H1 (cell line): ENCODE measurements at regions not wholly inside any gene's neighbourhood (a gene's known extent, or its start where the extent isn't known, plus 50 kb on each side); places are given as distances from the start of the nearest gene placed in this dataset.
A peak's percentile ranks its signal among the peaks of the same experiment; 100 is the strongest.

Source experiments
- CTCF ChIA-PET: fragments of 300-600 bp; sonication (Branson Sonifier 250); formaldehyde crosslinking; loops from one replicate; lab custom pipeline; 2021; ENCODE audit not compliant: partially characterized antibody; lab: Charles Lee
- POLR2A ChIA-PET: fragments of 300-600 bp; sonication (Branson Sonifier 250); formaldehyde crosslinking; loops from one replicate; lab custom pipeline; 2021; ENCODE audit warnings: inconsistent platforms; ENCODE audit not compliant: partially characterized antibody; lab: Charles Lee
- DNase-seq, 2 experiments: peaks; one replicate each; pipeline versions ENCODE4 v3.0.0 to v3.0.0-alpha.2; 2010 to 2022; ENCODE audit warnings: low spot score in 2 of 2, low read depth in 1 of 2, mixed read lengths in 1 of 2
- FAIRE-seq: peaks from 2 replicates; lab custom pipeline; 2011; peaks lifted over from hg19 to GRCh38; lab: Jason Lieb, UNC
- H2AFZ ChIP-seq: 2 replicates; pipeline ENCODE4 v1.8.1; 2012; ENCODE audit warnings: low read length, inconsistent platforms
- H2AK5ac ChIP-seq: 2 replicates; pipeline ENCODE4 v1.6.1; 2013; ENCODE audit warnings: low read depth, low read length
- H2BK120ac ChIP-seq: replicated peaks from 2 replicates; pipeline ENCODE3; 2013; ENCODE audit warnings: low read depth, low read length, inconsistent platforms
- H2BK12ac ChIP-seq: 2 replicates; pipeline ENCODE4 v1.6.1; 2013; ENCODE audit warnings: low read depth, low read length
- H2BK15ac ChIP-seq: 2 replicates; pipeline ENCODE4 v1.6.1; 2013; ENCODE audit warnings: low read length
- H2BK20ac ChIP-seq: 2 replicates; pipeline ENCODE4 v1.6.1; 2013; ENCODE audit warnings: low read length
- H2BK5ac ChIP-seq: 2 replicates; pipeline ENCODE4 v1.6.1; 2013; ENCODE audit warnings: low read depth, low read length
- H3K14ac ChIP-seq: 2 replicates; pipeline ENCODE4 v1.6.1; 2013; ENCODE audit warnings: inconsistent platforms; ENCODE audit not compliant: insufficient read length
- H3K18ac ChIP-seq: 2 replicates; pipeline ENCODE4 v1.6.1; 2013; ENCODE audit warnings: low read length; ENCODE audit errors: extremely low read depth
- H3K23ac ChIP-seq: 2 replicates; pipeline ENCODE4 v1.6.1; 2013; ENCODE audit warnings: inconsistent platforms; ENCODE audit not compliant: insufficient read length
- H3K23me2 ChIP-seq: 2 replicates; pipeline ENCODE4 v1.6.1; 2013; ENCODE audit warnings: low read depth, low read length
- H3K27ac ChIP-seq: 2 replicates; pipeline ENCODE4 v1.6.1; 2011; ENCODE audit warnings: low read depth, low read length, inconsistent platforms
- H3K27me3 ChIP-seq, 4 experiments: replicated peaks in 1 of 4; 1 replicate in 1 of 4; 2 replicates in 3 of 4; pipeline versions ENCODE4 v1.6.1 to v1.8.1; 2011 to 2013; ENCODE audit warnings: low read length in 3 of 4, mild to moderate bottlenecking in 3 of 4, inconsistent platforms in 2 of 4, mixed read lengths in 2 of 4, moderate library complexity in 1 of 4; ENCODE audit not compliant: control insufficient read depth in 3 of 4, insufficient read depth in 3 of 4; ENCODE audit errors: extremely low read depth in 1 of 4
- H3K36me3 ChIP-seq, 4 experiments: 2 replicates each; pipeline versions ENCODE4 v1.6.1 to v1.8.1; 2011 to 2013; ENCODE audit warnings: mild to moderate bottlenecking in 4 of 4, low read length in 3 of 4, moderate library complexity in 2 of 4, control low read depth in 1 of 4, inconsistent platforms in 1 of 4; ENCODE audit not compliant: insufficient read depth in 4 of 4, control insufficient read depth in 2 of 4
- H3K4ac ChIP-seq: replicated peaks from 2 replicates; pipeline ENCODE3; 2013; ENCODE audit warnings: low read length, low read depth, mixed read lengths, inconsistent platforms; ENCODE audit not compliant: insufficient read length
- H3K4me1 ChIP-seq, 4 experiments: replicated peaks in 1 of 4; 1 replicate in 1 of 4; 2 replicates in 3 of 4; pipeline versions ENCODE4 v1.6.1 to v1.8.1; 2011 to 2013; ENCODE audit warnings: low read length in 3 of 4, inconsistent platforms in 2 of 4, mixed read lengths in 1 of 4; ENCODE audit not compliant: insufficient read depth in 4 of 4, control insufficient read depth in 3 of 4
- H3K4me2 ChIP-seq, 2 experiments: 2 replicates each; pipeline versions ENCODE4 v1.6.1 to v1.8.1; 2011 to 2013; ENCODE audit warnings: low read depth in 2 of 2, low read length in 2 of 2, control low read depth in 1 of 2, inconsistent platforms in 1 of 2, mild to moderate bottlenecking in 1 of 2; ENCODE audit not compliant: insufficient read depth in 1 of 2
- H3K4me3 ChIP-seq, 4 experiments: fragments of 200-600, 300-600 bp in 1 of 4; sonication (generic), shearing (Covaris generic), sonication (Bioruptor Twin) in 1 of 4; 2 replicates each; pipeline versions ENCODE4 v1.5.1 to v1.8.1; 2011 to 2016; ENCODE audit warnings: low read length in 4 of 4, low read depth in 3 of 4, control low read depth in 2 of 4, inconsistent platforms in 2 of 4, mild to moderate bottlenecking in 2 of 4, mixed read lengths in 1 of 4, moderate library complexity in 1 of 4; ENCODE audit not compliant: insufficient read depth in 2 of 4; ENCODE audit errors: extremely low read depth in 1 of 4
- H3K56ac ChIP-seq: replicated peaks from 2 replicates; pipeline ENCODE3; 2013; ENCODE audit warnings: low read depth, mild to moderate bottlenecking, mixed read lengths, low read length, inconsistent platforms; ENCODE audit not compliant: insufficient read length
- H3K79me1 ChIP-seq: 2 replicates; pipeline ENCODE4 v1.6.1; 2013; ENCODE audit warnings: low read depth, low read length, control low read depth
- H3K79me2 ChIP-seq, 2 experiments: 2 replicates each; pipeline versions ENCODE4 v1.6.1 to v1.8.1; 2012 to 2013; ENCODE audit warnings: low read length in 2 of 2, mild to moderate bottlenecking in 2 of 2, inconsistent platforms in 1 of 2; ENCODE audit not compliant: insufficient read depth in 2 of 2, control insufficient read depth in 1 of 2
- H3K9ac ChIP-seq, 4 experiments: replicated peaks in 1 of 4; 1 replicate in 1 of 4; 2 replicates in 3 of 4; pipeline versions ENCODE4 v1.6.1 to v1.8.1; 2011 to 2013; ENCODE audit warnings: low read depth in 3 of 4, low read length in 3 of 4, control low read depth in 2 of 4, mild to moderate bottlenecking in 2 of 4, moderate library complexity in 2 of 4, inconsistent platforms in 1 of 4; ENCODE audit errors: extremely low read depth in 1 of 4
- H3K9me3 ChIP-seq, 2 experiments: 2 replicates each; pipeline versions ENCODE4 v1.6.1 to v1.8.1; 2012 to 2013; ENCODE audit warnings: mild to moderate bottlenecking in 2 of 2, moderate library complexity in 2 of 2, control low read depth in 1 of 2, inconsistent platforms in 1 of 2, low read depth in 1 of 2, low read length in 1 of 2, mixed read lengths in 1 of 2; ENCODE audit not compliant: insufficient read depth in 2 of 2
- H4K20me1 ChIP-seq, 2 experiments: replicated peaks in 1 of 2; 2 replicates each; pipeline versions ENCODE3 to v1.8.1; 2011 to 2013; ENCODE audit warnings: inconsistent platforms in 2 of 2, low read length in 2 of 2, mild to moderate bottlenecking in 1 of 2; ENCODE audit not compliant: insufficient read depth in 2 of 2, control insufficient read depth in 1 of 2
- H4K5ac ChIP-seq: 2 replicates; pipeline ENCODE4 v1.6.1; 2013; ENCODE audit warnings: low read length, low read depth, mixed read lengths, inconsistent platforms; ENCODE audit not compliant: insufficient read length
- H4K8ac ChIP-seq: 2 replicates; pipeline ENCODE4 v1.8.0; 2013; ENCODE audit warnings: mild to moderate bottlenecking, moderate library complexity, low read length, inconsistent platforms; ENCODE audit not compliant: insufficient read depth; ENCODE audit errors: extremely low read depth
- H4K91ac ChIP-seq: replicated peaks from 2 replicates; pipeline ENCODE3; 2013; ENCODE audit warnings: low read length, mixed read lengths, inconsistent platforms; ENCODE audit not compliant: insufficient read length
- CTBP2 ChIP-seq: IDR thresholded peaks from 2 replicates; pipeline ENCODE4 v1.7.0; 2011; ENCODE audit warnings: borderline replicate concordance, mild to moderate bottlenecking, moderate library complexity, mixed read lengths, low read length; ENCODE audit not compliant: insufficient read depth, insufficient read length
- EZH2 ChIP-seq: fragments of 200-600 bp; sonication (generic); IDR thresholded peaks from 2 replicates; pipeline ENCODE4 v1.7.1; 2012; ENCODE audit warnings: low read depth, mild to moderate bottlenecking, moderate library complexity, low read length, inconsistent platforms; ENCODE audit not compliant: severe bottlenecking
- JUN ChIP-seq: IDR thresholded peaks from 2 replicates; pipeline ENCODE4 v1.6.1; 2011; ENCODE audit warnings: low read depth, mild to moderate bottlenecking, improper control_type of control experiment, low read length
- JUND ChIP-seq: IDR thresholded peaks from 2 replicates; pipeline ENCODE4 v1.6.1; 2011; ENCODE audit warnings: mild to moderate bottlenecking, improper control_type of control experiment, low read length
- NANOG ChIP-seq: IDR thresholded peaks from 2 replicates; pipeline ENCODE4 v1.6.1; 2011; ENCODE audit warnings: low read length, low read depth, mild to moderate bottlenecking, inconsistent platforms; ENCODE audit not compliant: insufficient read depth, poor library complexity, severe bottlenecking
- RFX5 ChIP-seq: IDR thresholded peaks from 2 replicates; pipeline ENCODE4 v1.6.1; 2011; ENCODE audit warnings: low read depth, low read length, improper control_type of control experiment, borderline replicate concordance
- RXRA ChIP-seq: IDR thresholded peaks from 2 replicates; pipeline ENCODE4 v1.6.1; 2011; ENCODE audit warnings: low read depth, mild to moderate bottlenecking, low read length, moderate library complexity; ENCODE audit not compliant: insufficient read depth
- SP2 ChIP-seq: IDR thresholded peaks from 2 replicates; pipeline ENCODE4 v1.6.1; 2012; ENCODE audit warnings: mild to moderate bottlenecking, low read length, inconsistent platforms
- TAF1 ChIP-seq: IDR thresholded peaks from 2 replicates; pipeline ENCODE4 v1.6.1; 2011; ENCODE audit warnings: mild to moderate bottlenecking, low read depth, low read length
- TEAD4 ChIP-seq: IDR thresholded peaks from 2 replicates; pipeline ENCODE4 v1.6.1; 2012; ENCODE audit warnings: low read depth, low read length, inconsistent platforms, mixed read lengths
- WGBS, 2 experiments: shearing (Covaris generic) in 1 of 2; methylation state at CpG; one replicate each; pipeline versions ENCODE4 v1.1.6 to v1.1.7; 2013 to 2015; ENCODE audit warnings: low lambda C conversion rate in 2 of 2, mixed read lengths in 2 of 2, inconsistent platforms in 1 of 2, low coverage in 1 of 2, missing lambda C conversion rate in 1 of 2; ENCODE audit not compliant: insufficient replicate concordance in 2 of 2, insufficient coverage in 1 of 2, insufficient read length in 1 of 2; ENCODE audit errors: extremely low coverage in 1 of 2, missing lambda C conversion rate in 1 of 2; 5-methylcytosine and 5-hydroxymethylcytosine counted together
- TF ChIP-seq, protein P1 (sequence below): IDR thresholded peaks from 2 replicates; pipeline ENCODE4 v1.6.1; 2012; ENCODE audit warnings: inconsistent platforms

GRCh38 chr3:102079809-102080197, 230.5 kb downstream of the NFKBIZ start:
- H2BK20ac ChIP-seq = no peak overlapping the region
- no peak overlapping the region for H3K27ac ChIP-seq
- no peak overlapping the region for H2BK12ac ChIP-seq
- peaks cover 0 to 1% (median 0%) of the 10 kb centered on the region in 4 experiments; a peak in 1 of 7 replicates for H3K27me3 ChIP-seq
- peak overlapping the region; percentile 36; the same call in 1 of the 2 replicates for H2AFZ ChIP-seq
- FAIRE-seq = no peak
- WGBS, 2 experiments = 83% methylated on average over 2 of the region's 2 CpGs; no CpG with 5 or more reads in 1 of the 2 experiments
- H3K18ac ChIP-seq = no peak overlapping the region
- H4K20me1 ChIP-seq = no peaks in the 10 kb centered on the region
- no peak overlapping the region for H4K5ac ChIP-seq
- H3K79me1 ChIP-seq = no peaks in the 10 kb centered on the region
- no peak overlapping the region for H2AK5ac ChIP-seq
- H3K14ac ChIP-seq = no peak overlapping the region
- H3K4me2 ChIP-seq = no peak overlapping the region
- no peak overlapping the region for H3K23ac ChIP-seq
- ChIA-PET CTCF (interaction anchor here (1.2 kb wide), 1 partner anchor 149 kb away, joined by 4 read pairs; no protein-coding TSS in a partner anchor), POLR2A (interaction anchor here (1.7 kb wide), 1 partner anchor 231 kb away, joined by 5 read pairs; the partner anchor contains the start of gene NFKBIZ)
- H4K8ac ChIP-seq = no peak overlapping the region
- H3K4me3 ChIP-seq = no peak overlapping the region
- H2BK15ac ChIP-seq = no peak overlapping the region
- H3K4ac ChIP-seq = no peak overlapping the region
- TF ChIP-seq NANOG = no peak
- no peak for TF ChIP-seq TAF1
- TF ChIP-seq EZH2 = no peak
- no peak for TF ChIP-seq TEAD4
- no peak for TF ChIP-seq JUND
- no peak for TF ChIP-seq RXRA
- TF ChIP-seq JUN = no peak
- TF ChIP-seq, protein P1, sequence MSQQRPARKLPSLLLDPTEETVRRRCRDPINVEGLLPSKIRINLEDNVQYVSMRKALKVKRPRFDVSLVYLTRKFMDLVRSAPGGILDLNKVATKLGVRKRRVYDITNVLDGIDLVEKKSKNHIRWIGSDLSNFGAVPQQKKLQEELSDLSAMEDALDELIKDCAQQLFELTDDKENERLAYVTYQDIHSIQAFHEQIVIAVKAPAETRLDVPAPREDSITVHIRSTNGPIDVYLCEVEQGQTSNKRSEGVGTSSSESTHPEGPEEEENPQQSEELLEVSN = no peak
- TF ChIP-seq RFX5 = no peak
- TF ChIP-seq CTBP2 = no peak
- TF ChIP-seq SP2 = no peak
- no peaks in the 10 kb centered on the region for H3K79me2 ChIP-seq
- no peaks in the 10 kb centered on the region for H3K36me3 ChIP-seq
- no peak overlapping the region for H3K56ac ChIP-seq
- H2BK120ac ChIP-seq = no peak overlapping the region
- H3K9ac ChIP-seq = no peak overlapping the region
- H4K91ac ChIP-seq = no peak overlapping the region
- no peaks in the 10 kb centered on the region for H3K9me3 ChIP-seq
- peaks cover 0 to 12% (median 0%) of the 10 kb centered on the region in 4 experiments; a peak in 3 of 7 replicates for H3K4me1 ChIP-seq
- DNase-seq = no peak
- no peaks in the 10 kb centered on the region for H3K23me2 ChIP-seq
- H2BK5ac ChIP-seq = no peak overlapping the region
